ENCODE measurements at regions not wholly inside any gene's neighbourhood (a gene's known extent, or its start where the extent isn't known, plus 50 kb on each side); places are given as distances from the start of the nearest gene placed in this dataset.
"Not testable (repeated sequence)": the region's sequence is repeated elsewhere in the genome, so short reads cannot be mapped to it uniquely, and the experiment has no call there.

- no peak for DNase-seq
Observed at GRCh38 chr6:92121228-92121627, 1298.1 kb downstream of the EPHA7 start.

GRCh38 chr6:92117800-92118199 is 1301.6 kb downstream of the EPHA7 start:
- no peak for DNase-seq

GRCh38 chr6:92114797-92115196 is 1304.6 kb downstream of the EPHA7 start:
- no peak for DNase-seq

- DNase-seq, result no peak
Observed at GRCh38 chr6:92114091-92114675, 1305.2 kb downstream of the EPHA7 start.

GRCh38 chr6:92111386-92111785 is 1308.0 kb downstream of the EPHA7 start:
- no peak for DNase-seq

GRCh38 chr6:92110403-92110802 is 1309.0 kb downstream of the EPHA7 start:
- DNase-seq, result no peak

GRCh38 chr6:92109956-92110355 is 1309.4 kb downstream of the EPHA7 start:
- no peak for DNase-seq

- no peak for DNase-seq
Observed at GRCh38 chr6:92109256-92109655, 1310.1 kb downstream of the EPHA7 start.

- no peak for DNase-seq
Observed at GRCh38 chr6:92086750-92087149, 1332.6 kb downstream of the EPHA7 start.

- DNase-seq, result not testable (repeated sequence)
Observed at GRCh38 chr6:92083914-92084313, 1335.4 kb downstream of the EPHA7 start.

GRCh38 chr6:92072387-92072786 is 1347.0 kb downstream of the EPHA7 start:
- DNase-seq, result no peak

GRCh38 chr6:92069781-92070180 is 1349.6 kb downstream of the EPHA7 start:
- no peak for DNase-seq

- no peak for DNase-seq
Observed at GRCh38 chr6:92052513-92052912, 1366.8 kb downstream of the EPHA7 start.

GRCh38 chr6:92050216-92050615 is 1369.1 kb downstream of the EPHA7 start:
- no peak for DNase-seq

- no peak for DNase-seq
Observed at GRCh38 chr6:92047860-92048259, 1371.5 kb downstream of the EPHA7 start.

GRCh38 chr6:92047152-92047850 is 1372.1 kb downstream of the EPHA7 start:
- DNase-seq, result no peak

GRCh38 chr6:92044312-92044711 is 1375.0 kb downstream of the EPHA7 start:
- DNase-seq, result no peak

- no peak for DNase-seq
Observed at GRCh38 chr6:92043777-92044176, 1375.6 kb downstream of the EPHA7 start.

GRCh38 chr6:92026878-92027277 is 1392.5 kb downstream of the EPHA7 start:
- DNase-seq, result no peak

- no peak for DNase-seq
Observed at GRCh38 chr6:92024881-92025280, 1394.5 kb downstream of the EPHA7 start.

- DNase-seq, result no peak
Observed at GRCh38 chr6:92024110-92024509, 1395.2 kb downstream of the EPHA7 start.

GRCh38 chr6:92023410-92023966 is 1395.9 kb downstream of the EPHA7 start:
- DNase-seq, result no peak

GRCh38 chr6:92011681-92012245 is 1407.6 kb downstream of the EPHA7 start:
- no peak for DNase-seq
